Eye (tissue), 1 donor: ENCODE measurements at regions not wholly inside any gene's neighbourhood (a gene's known extent, or its start where the extent isn't known, plus 50 kb on each side); places are given as distances from the start of the nearest gene placed in this dataset.

ENCODE experiments used
- DNase-seq: peaks from one replicate; pipeline ENCODE4 v3.0.0-alpha.2; 2015

DNA sequence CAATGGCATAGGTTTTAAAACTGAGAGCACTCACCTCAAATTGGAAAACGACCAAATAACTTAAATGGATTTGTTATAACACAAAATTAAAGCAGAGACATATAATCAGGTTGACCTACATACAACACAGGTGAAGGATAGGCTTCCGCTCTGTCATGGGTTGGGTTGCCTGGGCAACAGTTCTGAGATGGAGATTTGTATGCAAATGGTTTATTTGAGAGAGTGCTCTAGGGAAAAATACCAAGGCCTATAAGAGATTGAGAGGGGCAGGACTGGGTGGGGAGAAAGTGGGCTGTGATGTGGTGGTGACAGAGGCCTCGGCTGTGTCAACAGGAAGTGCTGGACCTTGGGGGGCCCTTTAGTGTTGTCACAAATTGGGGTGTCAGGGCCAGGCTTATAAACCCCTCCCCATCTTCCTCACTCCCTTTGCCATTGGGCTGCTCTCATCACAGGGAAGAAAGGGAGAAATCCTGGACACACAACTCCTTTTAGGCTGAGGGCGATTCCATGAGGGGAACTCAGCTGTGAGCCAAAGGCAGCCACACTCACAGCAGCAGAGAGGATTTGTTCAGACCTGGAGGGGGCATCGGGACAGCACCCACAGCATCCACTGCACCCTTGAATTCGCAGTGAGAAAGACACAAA is 105.4 kb upstream of the LYZL1 start:
- DNase-seq = no peak

DNA sequence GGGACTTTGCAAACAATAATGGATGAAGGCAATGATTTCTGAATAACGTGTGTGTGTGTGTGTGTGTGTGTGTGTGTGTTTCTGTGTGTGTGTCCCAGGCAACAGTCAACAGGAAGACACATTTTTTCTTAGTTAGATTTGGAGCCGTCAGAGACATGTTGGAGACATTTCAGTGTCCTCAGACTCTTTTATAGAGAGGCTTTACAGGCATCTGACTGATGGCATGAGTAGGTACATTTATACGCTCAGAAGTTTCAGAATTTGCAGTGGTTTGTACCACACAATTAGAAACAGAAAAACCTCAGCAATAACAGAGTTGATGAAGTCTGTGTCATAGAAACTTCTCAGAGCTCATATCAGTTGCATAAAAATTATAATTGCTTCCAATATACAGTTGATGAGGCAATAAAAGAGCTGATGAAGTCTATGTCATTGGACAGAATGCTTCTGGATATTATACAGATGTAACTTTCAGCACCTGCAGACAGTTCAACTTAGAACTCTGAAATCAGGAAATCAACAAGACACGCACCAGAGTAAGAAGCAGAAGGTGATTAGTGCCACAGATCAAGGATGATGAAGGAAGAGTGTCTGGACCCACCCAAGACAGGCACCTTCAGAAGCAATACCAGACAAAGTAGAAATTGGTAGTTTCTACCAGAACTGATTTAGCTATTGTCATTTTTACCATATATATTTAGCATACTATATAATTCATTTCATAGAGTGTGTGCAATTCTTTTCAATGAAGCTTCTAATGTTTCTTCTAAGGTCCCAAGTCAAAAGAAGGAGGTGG is 104.5 kb upstream of the LYZL1 start:
- DNase-seq = no peak

DNA sequence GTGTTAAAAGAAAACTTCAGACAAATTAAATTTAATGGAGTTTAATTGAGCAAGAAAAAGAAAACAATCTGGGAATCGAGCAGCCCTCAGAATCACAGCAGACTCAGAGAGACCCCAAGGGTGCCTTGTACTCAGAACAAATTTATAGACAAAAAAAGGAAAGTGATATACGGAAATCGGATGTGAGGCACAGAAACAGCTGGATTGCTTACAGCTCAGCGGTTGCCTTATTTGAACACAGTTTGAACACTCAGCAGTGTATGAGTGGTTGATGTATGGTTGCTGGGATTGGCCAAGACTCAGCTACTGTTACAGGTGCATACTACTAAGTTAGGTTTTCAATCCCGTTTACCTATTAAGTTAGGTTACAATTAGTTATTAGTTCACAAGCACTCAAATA is 103.8 kb upstream of the LYZL1 start:
- DNase-seq = no peak

DNA sequence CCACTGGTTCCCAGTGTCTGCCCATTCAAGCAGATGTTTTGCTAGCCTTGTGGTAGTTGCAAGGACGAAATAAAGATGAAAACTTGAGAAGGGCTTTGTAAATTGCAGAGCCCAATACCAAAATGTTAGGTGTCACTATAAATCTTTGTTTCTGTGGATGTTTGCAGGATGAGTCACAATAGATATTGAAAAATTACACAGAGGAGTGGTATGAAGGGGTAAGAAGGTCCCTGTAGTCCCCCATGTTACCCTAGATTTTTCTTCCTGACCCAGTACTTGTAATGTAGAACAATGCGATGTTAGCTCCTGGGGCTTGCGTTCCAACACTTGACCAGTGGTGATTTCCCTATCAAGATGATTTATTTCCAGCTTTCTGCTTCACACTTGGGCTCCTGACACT is 102.6 kb upstream of the LYZL1 start:
- DNase-seq = no peak

DNA sequence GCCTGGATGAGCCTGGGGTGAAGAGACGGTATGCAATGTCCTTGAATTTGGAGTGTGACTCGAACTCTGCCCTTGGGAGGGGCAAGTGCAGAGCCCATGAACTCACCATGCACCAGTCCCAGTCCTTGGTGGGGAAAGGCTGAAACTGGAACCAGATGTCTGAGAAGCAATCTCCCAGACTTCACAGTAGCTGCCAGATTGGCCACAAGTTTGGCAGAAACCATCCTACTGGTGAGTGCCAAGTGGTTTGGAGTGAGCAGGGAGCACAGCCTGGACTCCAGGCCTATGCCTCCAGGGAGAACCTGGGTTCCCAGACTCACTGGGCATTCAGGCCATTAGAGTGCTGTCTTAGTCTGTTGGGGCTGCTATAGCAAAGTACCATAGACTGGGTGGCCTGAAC is 99.6 kb upstream of the LYZL1 start:
- no peak for DNase-seq

DNA sequence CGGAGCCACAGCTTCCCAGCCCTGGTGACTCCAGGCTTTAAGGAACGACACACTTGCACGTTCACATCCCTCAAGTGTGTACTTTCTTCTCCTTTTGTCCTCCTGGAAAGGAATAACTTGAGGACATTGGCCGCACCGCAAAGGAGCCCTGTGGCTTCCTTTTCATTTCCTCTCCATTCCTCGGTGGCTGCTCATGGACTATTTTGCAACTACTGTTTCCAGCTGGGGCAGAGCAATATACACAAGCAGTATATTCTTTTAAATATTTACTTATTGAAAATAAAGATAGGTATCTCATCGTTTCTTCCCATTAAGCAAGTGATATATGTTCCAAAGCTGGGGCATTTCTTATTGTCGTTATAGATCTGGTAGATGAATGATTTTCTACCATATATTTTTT is 97.2 kb upstream of the LYZL1 start:
- no peak for DNase-seq

DNA sequence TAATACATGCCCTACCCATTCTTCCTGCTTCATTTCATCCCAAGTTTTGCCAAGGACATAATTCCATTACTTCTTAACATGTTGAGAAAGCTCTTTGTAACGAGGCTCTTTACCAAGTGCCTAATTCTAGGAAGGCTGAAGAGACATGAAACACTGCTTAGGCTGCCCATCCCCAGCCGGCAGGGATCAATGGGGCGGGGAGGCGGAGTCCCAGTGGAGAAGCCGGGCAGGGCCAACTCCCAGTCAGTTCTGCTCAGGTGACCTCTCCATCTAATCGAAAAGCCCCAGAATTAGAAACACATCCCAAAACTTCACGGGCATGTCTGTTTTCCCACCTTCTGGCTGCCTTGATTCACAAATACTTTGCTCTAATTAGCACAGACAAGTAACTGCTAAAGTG is 89.5 kb upstream of the LYZL1 start:
- no peak for DNase-seq

DNA sequence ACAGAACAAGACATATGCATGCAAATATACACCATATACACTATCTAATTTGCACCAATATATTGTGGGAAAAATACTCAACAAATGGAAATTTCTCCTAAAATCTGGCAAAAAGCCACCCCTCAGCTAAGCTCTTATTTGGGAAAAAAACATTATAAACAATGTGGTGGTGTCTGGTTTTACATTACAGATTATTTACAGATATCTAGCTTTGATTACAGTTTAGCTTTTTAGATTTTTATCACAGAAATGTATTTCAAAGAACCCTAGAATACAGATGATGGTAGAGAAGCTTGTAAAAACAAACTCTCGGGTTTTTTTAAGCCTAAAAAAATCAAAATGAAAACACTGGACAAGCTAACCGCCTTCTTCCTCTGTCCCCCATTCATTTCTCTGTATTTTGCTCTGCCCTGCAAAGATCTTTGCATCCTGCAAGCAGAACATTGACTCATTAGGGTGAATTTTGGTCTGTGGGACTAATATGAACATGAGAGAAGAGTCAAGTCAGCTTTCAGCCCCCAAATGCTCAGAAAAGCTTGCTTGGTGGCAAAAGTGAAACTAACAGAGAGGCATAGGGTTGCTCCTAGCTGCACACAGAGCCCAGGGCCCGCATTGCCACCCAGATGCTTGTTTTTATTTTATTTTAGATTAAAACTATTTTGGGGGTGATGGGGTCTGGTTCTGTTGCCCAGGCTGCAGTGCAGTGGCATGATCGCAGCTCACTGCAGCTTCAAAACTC is 88.8 kb upstream of the LYZL1 start:
- no peak for DNase-seq

DNA sequence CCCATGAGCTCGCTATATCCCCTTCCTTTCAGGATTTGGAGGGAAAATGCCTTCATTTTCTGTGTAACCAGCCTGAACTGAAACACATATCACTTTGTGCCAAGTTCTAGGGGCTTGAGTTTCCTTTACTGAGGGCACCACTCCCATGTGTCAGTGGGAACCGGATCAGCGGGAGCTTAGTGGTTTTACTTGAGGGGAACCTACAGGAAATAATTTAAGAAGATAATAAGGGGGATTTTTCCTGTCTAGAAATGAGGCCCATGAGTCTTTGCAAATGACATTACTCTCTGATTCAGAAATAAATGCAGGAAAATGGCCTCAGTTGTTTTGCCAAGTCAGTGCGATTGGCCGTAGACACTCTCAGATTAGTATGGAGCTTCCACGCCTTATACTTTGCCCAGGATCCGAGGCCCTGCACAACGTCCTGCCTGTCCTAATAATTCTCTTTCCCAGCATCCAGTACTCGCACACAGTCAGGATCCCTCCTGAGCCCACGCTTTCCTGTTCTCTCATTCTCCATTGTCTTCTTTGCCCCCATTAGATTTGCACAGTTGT is 86.4 kb upstream of the LYZL1 start:
- DNase-seq = no peak

DNA sequence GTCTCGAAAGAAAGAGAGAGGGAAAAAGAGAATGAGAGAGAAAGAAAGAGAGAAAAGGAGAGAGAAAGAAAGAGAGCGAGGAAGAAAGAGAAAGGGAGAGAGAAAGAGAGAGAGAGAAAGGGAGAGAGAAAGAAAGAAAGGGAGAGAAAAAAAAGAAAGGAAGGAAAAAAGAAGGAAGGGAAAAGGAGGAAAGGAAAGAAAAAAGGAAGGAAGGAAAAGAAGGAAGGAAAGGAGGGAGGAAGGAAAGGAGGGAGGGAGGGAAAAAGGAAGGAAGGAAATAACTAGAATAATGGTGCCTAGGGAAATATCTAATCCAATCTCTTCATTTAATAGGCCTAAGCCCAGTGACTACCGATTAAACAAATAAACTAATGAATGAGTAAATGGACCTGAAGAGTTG is 85.4 kb upstream of the LYZL1 start:
- DNase-seq = no peak

DNA sequence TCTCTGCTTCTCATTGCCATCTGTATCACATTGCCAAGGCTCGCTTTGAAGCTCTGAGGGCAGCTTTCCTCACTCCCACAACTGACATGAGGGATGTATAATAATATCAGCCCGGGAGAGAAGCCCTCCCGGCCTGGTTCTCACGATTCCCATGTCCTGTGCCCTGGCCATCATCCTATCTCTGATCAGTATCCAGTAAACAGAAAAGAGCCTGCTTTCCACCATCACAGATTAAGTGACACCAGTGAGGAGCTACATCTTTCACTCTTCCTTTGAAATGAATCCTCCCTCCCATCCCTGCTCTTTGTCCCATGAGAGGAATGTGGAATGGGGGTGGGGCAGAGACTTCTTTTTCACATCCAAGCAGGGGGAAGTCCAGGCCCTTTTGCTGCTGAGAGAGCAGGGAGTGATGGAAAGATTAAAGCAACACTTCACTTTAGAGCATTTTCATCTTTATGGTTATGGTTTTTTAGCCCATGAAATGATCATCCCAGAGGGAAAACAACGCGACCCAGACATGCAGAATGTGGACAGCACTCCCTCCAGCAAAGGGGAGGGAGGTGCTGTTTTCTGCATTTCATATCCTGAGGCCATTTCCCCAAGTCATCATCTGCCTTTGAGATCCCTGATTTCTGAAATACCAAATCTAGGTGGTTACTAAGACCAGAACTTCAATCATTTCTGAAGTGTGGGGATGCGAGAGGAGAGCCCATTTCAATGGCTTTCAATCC is 84.6 kb upstream of the LYZL1 start:
- DNase-seq = peak; percentile 63

DNA sequence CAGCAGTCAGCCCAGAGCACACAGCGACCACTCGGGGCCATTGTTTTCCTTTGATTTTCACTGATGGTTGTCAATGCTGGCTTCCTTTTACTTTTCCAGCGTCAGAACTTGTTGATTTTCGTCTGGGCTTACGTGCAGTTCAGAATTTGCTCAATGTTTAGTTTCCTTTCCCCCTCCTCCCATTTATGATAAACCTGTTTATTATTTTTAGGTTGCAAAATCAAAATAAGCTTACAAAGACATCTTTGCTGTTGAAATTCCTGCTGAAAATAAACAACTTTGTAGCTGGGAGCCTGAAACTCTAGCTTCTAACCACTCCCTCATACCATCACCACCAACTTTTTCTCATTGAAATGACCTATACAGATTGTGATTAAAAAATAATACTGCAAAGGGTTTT is 83.1 kb upstream of the LYZL1 start:
- no peak for DNase-seq

DNA sequence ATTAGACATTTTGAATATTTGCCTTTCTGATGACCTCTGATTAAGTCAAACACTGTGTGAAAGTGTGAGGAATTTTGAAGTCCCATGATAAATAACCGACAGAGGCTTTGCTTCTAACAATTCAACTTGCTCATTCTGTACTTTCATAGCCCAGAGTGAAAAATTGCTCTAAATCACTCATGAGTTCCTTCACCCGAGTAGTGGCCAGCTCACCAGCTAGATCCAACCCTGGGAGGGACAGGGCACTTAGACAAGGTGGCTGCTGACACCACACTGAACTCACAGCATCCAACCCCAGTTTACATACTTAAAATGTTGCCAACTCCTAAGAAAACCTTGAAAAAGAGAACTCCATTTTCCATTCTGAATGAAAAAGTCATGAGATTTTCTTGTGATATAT is 80.0 kb upstream of the LYZL1 start:
- DNase-seq = no peak

DNA sequence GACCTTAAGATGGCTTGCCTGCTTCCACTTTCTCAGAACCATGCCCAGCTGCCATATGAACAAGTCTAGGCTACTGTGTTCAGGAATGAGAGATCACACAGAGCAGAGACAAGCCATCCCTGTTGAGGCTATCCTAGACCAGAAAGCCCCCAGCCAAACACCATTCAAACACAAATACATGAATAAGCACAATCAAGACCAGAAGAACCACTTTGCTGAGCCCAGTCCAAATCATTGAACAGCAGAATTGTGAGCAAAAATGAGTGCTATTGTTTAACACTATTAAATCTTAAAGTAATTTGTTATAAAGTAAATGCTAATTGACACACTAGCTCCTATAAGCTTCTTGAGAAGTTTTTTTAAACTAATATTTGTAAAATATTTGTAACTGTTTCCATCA is 79.0 kb upstream of the LYZL1 start:
- no peak for DNase-seq

DNA sequence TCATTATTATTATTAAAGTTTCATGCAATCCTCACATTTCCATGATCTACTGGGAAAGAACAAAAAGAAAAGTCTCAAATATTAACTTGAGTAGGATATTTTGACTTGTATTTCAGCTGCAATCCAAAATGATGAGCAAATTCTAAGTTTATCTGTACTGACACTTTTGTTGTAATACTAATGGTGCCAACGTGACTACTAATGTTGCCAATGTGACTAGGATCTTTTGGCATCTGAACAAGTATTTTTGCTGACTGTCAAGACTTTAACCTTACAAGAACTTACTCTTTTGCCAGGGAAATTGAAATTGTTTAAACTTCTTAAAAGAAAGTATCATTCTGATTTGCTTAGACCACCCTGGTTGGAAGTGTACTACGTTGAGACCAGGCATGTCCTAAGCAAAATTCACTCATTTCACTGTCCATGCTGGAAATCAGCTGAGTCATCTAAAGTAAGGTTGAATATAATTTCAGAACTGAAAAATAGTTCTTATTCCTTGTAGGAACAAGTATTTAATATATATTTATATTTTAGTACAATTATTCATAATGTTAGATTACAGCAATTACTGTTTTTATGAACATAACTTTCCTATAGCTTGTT is 78.5 kb upstream of the LYZL1 start:
- DNase-seq = no peak

DNA sequence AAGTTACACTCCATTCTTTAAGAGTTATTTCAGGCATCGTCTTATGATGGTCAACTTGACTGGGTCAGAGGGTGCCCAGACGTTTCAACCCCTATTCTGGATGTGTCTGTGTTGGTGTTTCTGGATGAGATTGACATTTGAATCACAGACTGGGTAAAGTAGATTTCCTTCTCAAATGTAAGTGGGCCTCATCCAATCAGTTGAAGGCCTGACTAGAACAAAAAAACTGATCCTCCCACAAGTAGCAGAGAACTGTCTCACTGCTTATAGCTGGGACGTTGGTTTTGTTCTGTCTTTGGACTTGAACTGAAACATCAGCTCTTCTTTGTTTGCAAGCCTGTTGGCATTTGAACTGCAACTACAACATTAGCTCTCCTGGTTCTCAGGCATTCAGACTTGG is 76.3 kb upstream of the LYZL1 start:
- DNase-seq = no peak

DNA sequence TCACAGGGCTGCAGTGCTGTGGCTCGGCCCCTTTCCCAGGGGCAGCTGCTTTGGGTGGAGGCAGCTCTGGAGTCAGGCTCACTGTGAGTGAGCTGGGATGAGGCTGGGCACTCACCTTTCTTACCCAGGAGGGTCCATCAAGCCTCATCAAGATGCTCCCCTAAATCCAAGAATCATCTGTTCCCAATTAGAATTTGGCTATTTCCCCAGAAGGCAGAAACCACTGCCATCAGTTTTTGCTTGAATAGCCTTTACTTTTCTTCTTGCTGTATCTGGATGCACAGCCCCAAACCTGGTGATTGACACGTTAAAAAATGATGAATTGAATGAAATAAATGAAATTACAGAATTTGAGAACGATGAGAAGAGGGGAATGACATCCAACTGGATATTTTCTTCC is 74.3 kb upstream of the LYZL1 start:
- DNase-seq = peak; percentile 38

DNA sequence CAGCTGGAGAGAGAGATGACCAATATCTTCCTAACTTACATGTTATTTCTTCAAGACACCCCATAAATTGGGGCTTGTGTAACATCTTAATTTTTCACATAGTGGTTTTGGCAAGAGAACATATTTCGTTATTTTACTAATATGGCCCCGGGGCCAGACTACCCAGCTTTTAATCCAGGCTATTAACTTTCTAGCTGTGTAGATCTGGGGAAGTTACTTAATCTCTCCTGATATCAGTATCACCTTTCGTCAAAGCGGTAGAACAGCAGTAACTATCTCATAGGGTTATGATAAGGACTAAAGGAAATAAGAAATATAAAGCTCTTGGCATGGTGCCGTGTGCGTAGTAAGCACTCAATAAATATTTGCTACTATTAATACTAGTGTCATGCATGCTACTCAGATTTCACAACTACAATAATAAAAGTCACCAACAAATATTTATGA is 71.6 kb upstream of the LYZL1 start:
- DNase-seq = no peak

DNA sequence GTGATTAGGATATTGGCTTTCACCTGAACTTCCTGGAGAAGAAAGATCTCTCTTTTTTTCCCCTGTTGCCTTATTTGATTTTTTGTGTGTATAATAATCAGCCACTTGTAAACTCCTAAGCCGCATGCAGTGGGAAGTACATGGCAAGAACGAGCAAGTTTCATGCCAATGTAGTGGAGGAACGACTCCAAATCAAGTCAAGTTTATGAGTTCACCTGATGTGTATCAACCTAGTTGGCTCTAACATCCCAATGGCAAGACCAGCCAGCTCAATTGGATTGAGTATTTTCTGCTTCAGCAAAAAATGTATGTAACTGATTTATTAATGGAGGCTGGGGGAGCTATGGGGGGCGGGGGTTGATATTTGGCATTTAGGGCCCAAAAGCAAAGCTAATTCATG is 65.5 kb upstream of the LYZL1 start:
- no peak for DNase-seq

DNA sequence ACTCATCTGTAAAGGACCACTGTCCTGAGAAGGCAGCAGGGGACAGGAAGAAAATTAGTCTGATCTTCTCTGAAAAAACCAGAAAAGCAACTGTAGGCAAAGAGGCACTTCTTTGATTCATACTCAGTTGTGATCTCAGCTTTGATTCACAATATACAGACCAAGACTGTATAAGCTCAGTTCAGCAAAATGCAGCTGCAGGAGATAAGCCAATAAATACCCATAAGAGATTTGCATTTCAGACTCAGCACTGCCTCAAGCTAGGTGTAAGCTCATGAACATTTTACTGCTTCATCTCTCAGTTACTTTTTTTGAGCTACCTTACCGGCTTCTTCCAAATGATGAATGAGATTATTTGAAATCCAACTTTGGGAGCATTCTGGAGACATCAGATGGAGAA is 64.2 kb upstream of the LYZL1 start:
- DNase-seq = no peak

DNA sequence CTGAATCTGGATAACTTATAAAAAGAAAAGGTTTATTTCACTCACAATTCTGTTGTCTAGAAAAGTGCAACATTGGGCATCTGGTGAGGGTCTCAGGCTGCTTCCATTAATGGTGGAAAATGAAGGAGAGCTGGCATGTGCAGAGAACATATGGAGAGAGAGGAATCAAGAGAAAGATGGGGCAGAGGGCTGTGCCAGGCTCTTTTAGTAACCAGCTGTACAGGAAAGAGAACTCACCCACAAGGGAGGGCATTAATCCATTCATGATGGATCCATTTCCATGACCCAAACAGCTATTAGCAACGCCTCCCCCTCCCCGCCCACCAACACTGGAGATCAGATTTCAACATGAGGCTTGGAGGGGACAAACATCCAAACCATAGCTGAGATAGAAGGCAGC is 61.7 kb upstream of the LYZL1 start:
- DNase-seq = no peak

DNA sequence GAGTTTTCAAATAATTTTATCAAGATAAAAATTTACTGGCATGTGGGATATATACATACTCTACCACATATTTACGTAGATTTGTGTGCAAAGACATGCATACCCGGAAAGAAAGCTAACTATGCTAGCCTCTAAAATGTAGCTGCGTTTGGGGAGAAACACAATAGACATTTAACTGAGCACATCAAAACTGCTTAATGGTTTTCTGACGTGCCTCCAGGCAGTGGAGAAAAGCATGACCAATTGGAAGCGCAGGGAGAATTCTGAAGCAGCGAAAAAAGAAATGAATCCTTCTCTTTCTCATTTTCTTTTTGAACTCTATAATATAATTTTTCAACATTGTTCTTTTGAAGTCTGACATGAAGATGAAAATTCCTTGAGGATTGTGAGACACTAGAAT is 60.3 kb upstream of the LYZL1 start:
- no peak for DNase-seq

DNA sequence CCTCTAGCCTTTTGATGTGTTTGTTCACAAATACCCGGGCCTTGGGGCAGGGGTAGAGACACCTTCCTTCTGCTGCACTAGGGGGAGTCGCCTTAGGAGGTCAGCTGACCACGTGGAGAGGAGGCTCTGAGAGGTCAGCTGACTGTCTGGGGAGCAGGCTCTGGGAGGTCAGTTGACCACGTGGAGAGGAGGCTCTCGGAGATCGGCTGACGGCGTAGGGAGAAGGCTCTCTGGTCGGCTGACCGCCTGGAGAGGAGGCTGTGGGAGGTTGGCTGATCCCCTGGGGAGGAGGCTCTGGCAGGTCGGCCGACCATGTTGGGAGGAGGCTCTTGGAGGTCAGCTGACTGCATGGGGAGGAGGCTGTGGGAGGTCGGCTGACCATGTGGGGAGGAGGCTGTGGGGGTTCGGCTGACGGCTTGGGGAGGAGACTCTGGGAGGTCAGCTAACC is 59.6 kb upstream of the LYZL1 start:
- no peak for DNase-seq
